K562 (cell line): ENCODE measurements at regions not wholly inside any gene's neighbourhood (a gene's known extent, or its start where the extent isn't known, plus 50 kb on each side); places are given as distances from the start of the nearest gene placed in this dataset.

Source experiments
- BHLHE40 ChIP-seq: IDR thresholded peaks from 2 replicates; pipeline ENCODE4 v1.6.1; 2011; ENCODE audit warnings: low read length, improper control_type of control experiment
- CREB3L1 ChIP-seq: fragments of 450-650 bp; IDR thresholded peaks from 2 replicates; pipeline ENCODE4 v1.6.1; 2014; ENCODE audit warnings: low read depth, mild to moderate bottlenecking, moderate library complexity, borderline replicate concordance
- EZH2 ChIP-seq: IDR thresholded peaks from 2 replicates; pipeline ENCODE4 v1.6.1; 2012; ENCODE audit warnings: low read depth, mild to moderate bottlenecking, inconsistent platforms, low read length, borderline replicate concordance
- KDM1A ChIP-seq, 2 experiments: fragments of 450-650 bp; IDR thresholded peaks; 2 replicates each; pipeline ENCODE4 v1.6.1; 2016; ENCODE audit warnings: mild to moderate bottlenecking in 2 of 2
- PURB ChIP-seq: sonication (generic); formaldehyde crosslinking; IDR thresholded peaks from 2 replicates; pipeline ENCODE4 v1.9.0; 2021; ENCODE audit warnings: low read depth, mild to moderate bottlenecking, missing genetic modification reagents
- TARDBP ChIP-seq: fragments of 450-650 bp; IDR thresholded peaks from 2 replicates; pipeline ENCODE4 v1.6.1; 2016
- USF1 ChIP-seq: sonication (generic); formaldehyde crosslinking; IDR thresholded peaks from 2 replicates; pipeline ENCODE4 v1.9.0; 2022; ENCODE audit warnings: mild to moderate bottlenecking, missing genetic modification reagents
- ZNF224 ChIP-seq: sonication (generic); formaldehyde crosslinking; IDR thresholded peaks from 2 replicates; pipeline ENCODE4 v1.8.0; 2022; ENCODE audit warnings: mild to moderate bottlenecking, missing genetic modification reagents
- ZNF274 ChIP-seq: IDR thresholded peaks from 2 replicates; pipeline ENCODE4 v1.6.1; 2011; ENCODE audit warnings: low read depth, mild to moderate bottlenecking, low read length, moderate library complexity, borderline replicate concordance
- ZNF589 ChIP-seq: fragments of 200-800 bp; sonication (Bioruptor generic); IDR thresholded peaks from 2 replicates; pipeline ENCODE4 v1.6.1; 2016; ENCODE audit warnings: low read depth, missing genetic modification characterization, missing compliant biosample characterization
- ZSCAN29 ChIP-seq: fragments of 450-650 bp; IDR thresholded peaks from 2 replicates; pipeline ENCODE4 v1.6.1; 2017
- TF ChIP-seq, protein P1 (sequence below), 3 experiments: IDR thresholded peaks in 2 of 3; conservative IDR thresholded peaks in 1 of 3; 2 replicates each; pipeline ENCODE4 v1.5.1; 2011 to 2012; ENCODE audit warnings: low read length in 3 of 3, mild to moderate bottlenecking in 3 of 3, control low read depth in 2 of 3, improper control_type of control experiment in 1 of 3, inconsistent platforms in 1 of 3, low read depth in 1 of 3, mixed read lengths in 1 of 3, moderate library complexity in 1 of 3; ENCODE audit not compliant: insufficient read depth in 2 of 3
- TF ChIP-seq, protein P2 (sequence below): fragments of 250-450 bp; sonication (Bioruptor Pico); IDR thresholded peaks from 2 replicates; pipeline ENCODE4 v1.4.0; 2020; ENCODE audit warnings: mild to moderate bottlenecking, moderate library complexity

- TF ChIP-seq KDM1A (IDR thresholded peaks at IDR 0.05) (no peak), TARDBP (no peak), USF1 (CRISPR knock-in tag) (no peak), ZNF589 (CRISPR knock-in tag) (no peak), CREB3L1 (no peak), PURB (no peak), EZH2 (no peak), BHLHE40 (no peak), ZNF274 (no peak), ZNF224 (CRISPR knock-in tag) (no peak), ZSCAN29 (no peak)
- TF ChIP-seq, protein P1, sequence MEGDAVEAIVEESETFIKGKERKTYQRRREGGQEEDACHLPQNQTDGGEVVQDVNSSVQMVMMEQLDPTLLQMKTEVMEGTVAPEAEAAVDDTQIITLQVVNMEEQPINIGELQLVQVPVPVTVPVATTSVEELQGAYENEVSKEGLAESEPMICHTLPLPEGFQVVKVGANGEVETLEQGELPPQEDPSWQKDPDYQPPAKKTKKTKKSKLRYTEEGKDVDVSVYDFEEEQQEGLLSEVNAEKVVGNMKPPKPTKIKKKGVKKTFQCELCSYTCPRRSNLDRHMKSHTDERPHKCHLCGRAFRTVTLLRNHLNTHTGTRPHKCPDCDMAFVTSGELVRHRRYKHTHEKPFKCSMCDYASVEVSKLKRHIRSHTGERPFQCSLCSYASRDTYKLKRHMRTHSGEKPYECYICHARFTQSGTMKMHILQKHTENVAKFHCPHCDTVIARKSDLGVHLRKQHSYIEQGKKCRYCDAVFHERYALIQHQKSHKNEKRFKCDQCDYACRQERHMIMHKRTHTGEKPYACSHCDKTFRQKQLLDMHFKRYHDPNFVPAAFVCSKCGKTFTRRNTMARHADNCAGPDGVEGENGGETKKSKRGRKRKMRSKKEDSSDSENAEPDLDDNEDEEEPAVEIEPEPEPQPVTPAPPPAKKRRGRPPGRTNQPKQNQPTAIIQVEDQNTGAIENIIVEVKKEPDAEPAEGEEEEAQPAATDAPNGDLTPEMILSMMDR (IDR thresholded peaks at IDR 0.05 in 2 of 3, conservative IDR thresholded peaks at IDR 0.05 in 1 of 3; ENCODE audit: insufficient read depth in 2 of 3, low read depth in 1 of 3, low read length in 3 of 3) = no peak
- TF ChIP-seq, protein P2, sequence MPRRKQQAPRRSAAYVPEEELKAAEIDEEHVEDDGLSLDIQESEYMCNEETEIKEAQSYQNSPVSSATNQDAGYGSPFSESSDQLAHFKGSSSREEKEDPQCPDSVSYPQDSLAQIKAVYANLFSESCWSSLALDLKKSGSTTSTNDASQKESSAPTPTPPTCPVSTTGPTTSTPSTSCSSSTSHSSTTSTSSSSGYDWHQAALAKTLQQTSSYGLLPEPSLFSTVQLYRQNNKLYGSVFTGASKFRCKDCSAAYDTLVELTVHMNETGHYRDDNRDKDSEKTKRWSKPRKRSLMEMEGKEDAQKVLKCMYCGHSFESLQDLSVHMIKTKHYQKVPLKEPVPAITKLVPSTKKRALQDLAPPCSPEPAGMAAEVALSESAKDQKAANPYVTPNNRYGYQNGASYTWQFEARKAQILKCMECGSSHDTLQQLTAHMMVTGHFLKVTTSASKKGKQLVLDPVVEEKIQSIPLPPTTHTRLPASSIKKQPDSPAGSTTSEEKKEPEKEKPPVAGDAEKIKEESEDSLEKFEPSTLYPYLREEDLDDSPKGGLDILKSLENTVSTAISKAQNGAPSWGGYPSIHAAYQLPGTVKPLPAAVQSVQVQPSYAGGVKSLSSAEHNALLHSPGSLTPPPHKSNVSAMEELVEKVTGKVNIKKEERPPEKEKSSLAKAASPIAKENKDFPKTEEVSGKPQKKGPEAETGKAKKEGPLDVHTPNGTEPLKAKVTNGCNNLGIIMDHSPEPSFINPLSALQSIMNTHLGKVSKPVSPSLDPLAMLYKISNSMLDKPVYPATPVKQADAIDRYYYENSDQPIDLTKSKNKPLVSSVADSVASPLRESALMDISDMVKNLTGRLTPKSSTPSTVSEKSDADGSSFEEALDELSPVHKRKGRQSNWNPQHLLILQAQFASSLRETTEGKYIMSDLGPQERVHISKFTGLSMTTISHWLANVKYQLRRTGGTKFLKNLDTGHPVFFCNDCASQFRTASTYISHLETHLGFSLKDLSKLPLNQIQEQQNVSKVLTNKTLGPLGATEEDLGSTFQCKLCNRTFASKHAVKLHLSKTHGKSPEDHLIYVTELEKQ = no peak
Observed at GRCh38 chr6:91695221-91695620, 1108.3 kb upstream of the MAP3K7 start.
